HG02798 (cell line): ENCODE measurements at regions not wholly inside any gene's neighbourhood (a gene's known extent, or its start where the extent isn't known, plus 50 kb on each side); places are given as distances from the start of the nearest gene placed in this dataset.

Source experiments
- ATAC-seq: cut with Tn5 transposase; IDR thresholded peaks from one replicate; pipeline ENCODE4 v1.9.1; 2021; ENCODE audit warnings: mild to moderate bottlenecking; ENCODE audit not compliant: unreplicated experiment, poor library complexity

DNA sequence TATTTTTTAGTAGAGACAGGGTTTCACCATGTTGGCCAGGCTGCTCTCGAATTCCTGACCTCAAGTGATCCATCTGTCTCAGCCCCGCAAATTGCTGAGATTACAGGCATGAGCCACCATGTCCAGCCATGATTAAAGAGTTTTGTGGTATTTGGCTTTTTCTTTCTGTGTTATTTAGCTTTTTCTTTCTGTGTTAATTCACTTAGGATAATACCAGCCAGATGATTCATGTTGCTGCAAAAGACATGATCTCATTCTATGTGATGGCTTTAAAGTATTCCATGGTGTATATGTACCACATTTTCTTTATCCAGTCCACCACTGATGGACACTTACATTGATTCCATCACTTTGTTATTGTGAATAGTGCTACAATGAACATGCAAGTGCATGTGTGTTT lies 1135.2 kb downstream of the AMY1C start:
- no peak for ATAC-seq

DNA sequence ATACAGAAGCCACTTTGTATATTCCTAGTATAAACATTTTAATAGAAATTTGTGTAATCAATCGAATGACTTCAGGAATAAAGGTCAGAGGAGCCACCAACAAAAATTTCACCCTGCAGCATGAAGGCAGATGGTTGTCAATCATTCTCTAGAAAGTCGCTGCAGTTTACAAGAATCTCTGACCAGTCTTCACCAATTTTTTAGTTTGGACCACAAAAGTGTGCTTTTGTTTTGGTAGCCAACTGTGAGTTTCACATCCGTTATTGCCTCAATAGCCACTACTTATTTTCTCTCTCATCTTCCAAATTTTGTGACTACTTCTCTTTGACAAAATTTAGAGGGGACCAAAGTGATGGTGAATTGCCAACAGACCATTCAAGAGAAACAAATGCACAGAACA lies 1155.6 kb downstream of the AMY1C start:
- ATAC-seq, result no peak

DNA sequence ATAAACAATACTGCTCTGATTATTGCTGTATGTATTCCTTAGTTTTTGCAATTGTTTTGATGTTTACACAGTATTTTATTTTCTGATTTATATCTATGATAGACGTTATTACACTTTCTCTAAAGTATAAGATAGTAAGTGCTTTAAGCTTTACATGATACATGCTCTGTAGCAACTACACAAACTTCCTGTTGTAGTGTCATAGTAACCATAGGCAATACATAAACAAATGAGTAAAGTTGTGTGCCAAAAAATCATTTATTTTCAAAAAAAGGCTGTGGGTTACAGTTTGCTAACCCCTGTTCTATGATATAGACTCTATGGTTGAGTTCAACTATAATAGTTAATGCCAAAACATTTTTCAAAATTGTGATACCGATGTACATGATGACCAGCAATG lies 1156.4 kb downstream of the AMY1C start:
- no peak for ATAC-seq

DNA sequence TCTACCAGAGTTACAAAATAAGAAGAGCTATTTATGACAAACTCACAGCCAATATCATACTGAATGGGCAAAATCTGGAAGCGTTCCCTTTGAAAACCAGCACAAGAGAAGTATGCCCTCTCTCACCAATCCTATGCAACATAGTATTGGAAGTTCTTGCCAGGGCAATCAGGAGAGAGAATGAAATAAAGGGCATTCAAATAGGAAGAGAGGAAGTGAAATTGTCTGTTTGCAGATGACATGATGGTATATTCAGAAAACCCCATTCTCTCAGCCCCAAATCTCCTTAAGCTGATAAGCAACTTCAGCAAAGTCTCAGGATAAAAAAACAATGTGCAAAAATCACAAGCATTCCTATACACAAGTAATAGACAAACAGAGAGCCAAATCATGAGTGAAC lies 1169.5 kb downstream of the AMY1C start:
- ATAC-seq, result no peak

DNA sequence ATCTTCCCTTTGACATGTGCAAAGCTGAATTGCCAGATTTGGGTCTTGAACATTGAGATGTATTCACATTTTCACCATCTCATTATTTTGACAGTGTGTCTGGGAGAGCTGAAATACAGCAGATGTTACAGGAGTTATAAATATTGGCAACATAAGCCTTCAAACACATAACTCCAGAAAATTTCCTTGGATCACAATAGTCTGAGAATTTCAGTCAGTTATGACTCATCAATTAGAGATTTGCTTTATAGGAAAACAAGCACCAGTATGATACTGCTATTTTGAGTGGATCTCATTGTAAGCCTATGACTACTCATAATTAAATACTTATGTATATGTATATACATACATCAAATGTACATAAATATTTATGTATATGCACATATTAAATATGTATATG lies 1171.8 kb downstream of the AMY1C start:
- ATAC-seq, result no peak

DNA sequence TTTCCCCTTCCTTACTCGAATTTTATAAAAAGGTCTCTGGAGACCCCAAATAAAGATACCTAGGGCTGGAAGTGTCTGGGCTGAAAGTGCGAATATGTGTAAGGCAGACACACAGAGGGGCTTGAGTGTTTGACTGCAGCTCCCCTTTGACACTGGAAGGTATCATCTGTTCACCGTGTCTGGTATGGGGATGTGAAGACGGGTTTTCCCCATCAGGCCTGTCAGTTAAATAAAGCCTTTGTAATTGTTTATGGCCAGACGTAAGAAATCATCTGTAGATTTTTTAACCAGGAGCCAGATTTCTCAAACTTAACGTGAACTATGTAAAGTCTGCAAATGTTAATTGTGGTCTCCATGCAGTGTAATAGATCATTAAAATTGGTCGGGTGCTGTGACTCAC lies 1173.4 kb downstream of the AMY1C start:
- ATAC-seq, result no peak

DNA sequence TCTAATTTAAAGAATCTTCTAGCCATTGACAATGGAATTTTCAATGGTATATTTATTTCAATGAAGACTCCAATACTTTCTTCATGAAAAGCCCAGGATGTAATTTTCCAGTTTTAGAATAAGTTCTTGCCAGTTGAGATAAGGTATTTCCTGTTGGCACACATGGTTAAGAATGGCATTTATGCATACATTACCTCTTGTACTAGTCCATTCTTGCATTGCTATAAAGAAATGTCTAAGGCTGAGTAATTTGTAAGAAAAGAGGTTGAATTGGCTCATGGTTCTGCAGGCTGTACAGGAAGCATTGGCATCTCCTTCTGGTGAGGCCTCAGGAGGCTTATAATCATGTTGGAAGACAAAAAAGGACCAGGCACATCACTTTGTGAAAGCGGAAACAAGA lies 1179.6 kb downstream of the AMY1C start:
- no peak for ATAC-seq

DNA sequence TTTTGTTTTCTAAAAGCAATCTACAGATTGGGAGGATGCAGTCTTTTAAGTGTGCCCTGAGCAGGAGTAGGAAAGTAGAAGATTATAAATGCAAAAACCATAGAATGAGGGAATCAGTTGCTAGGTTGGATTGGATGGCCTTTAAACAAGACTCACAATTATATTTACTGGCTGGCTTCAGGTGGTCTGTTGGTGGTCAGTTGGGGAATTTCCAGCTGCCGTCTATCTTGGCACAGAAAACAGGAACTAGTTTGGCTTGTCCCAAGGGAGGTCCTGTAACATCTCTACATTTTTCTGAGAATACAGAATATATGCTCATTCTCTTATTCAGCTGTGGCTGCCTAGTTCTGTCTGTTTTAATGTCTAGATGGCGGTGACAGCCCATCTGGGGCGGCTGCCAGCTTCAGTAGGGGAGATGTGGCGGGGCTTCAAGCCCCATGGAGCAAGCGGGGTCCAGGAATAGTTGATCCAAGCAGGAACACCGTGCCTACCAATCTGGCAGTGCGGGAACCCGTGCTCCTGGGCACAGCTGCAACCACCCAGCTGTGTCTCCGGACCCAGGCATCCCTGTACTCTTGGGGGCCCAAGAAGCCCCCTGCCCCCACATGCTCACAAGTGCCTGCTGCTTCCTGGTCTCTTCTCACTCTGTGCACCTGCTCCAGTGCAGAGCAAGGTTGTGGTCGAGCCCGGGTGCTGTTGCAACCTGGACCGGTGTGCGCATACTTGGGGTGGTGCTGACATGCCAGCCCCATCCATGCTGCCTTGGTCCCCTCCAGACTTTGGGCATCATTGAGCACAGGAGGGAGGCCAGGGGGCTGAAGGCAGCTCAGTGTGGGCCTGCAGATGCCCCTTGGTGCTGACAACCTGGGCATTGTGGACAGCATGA lies 1182.6 kb downstream of the AMY1C start:
- ATAC-seq, result peak; percentile 54

DNA sequence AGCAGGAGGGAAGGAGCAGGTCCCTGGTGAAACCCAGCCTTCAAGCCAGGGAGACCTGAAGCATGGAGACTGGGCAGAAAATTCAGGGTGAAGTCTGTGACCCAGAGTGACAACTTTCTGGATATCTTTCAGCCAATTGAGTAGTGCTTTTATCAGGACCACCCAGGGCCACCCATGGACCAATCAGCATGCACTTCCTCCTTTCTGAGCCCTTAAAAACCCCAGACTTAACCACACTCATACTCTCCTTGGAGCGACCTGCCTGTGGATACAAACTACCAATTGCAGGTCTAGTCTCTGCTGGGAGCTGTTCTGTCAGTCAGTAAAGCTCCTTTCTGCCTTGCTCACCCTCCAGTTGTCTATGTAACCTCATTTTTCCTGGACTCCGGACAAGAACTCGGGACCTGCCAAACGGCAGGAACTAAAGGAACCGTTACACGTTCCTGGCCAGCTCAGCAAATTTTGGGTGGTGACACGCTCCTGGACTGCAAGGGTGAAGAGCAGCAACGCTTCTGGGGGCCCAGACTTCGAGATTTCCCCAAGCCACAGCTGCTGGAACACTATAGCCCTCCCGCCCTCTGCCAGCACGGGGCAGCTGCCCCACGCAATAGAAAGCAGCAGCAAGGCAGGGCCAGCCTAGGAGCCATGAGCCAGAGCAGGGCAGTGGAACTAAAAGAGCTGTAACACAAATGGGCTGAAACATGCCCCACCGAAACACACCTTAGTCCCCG lies 1183.4 kb downstream of the AMY1C start:
- peak; percentile 21 for ATAC-seq

DNA sequence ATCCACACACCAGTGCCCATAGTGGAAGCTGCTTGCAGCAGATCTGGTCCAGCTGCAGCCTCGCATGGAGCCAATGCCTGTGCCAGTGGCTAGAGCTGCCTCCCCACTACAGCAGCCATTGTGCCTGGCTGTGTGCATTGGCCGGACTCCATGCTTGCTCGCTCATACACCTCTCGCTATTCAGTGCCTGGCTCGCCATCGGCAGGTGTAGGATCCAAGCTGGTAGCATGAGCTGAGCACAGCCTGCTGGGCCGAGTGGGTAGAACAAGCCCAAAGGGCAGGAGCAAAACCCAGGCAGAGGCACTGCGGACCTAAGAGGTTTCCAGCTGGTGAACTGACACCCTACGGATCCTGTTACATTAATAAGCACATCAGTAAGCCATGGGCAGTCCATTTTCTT lies 1184.1 kb downstream of the AMY1C start:
- ATAC-seq, result no peak

DNA sequence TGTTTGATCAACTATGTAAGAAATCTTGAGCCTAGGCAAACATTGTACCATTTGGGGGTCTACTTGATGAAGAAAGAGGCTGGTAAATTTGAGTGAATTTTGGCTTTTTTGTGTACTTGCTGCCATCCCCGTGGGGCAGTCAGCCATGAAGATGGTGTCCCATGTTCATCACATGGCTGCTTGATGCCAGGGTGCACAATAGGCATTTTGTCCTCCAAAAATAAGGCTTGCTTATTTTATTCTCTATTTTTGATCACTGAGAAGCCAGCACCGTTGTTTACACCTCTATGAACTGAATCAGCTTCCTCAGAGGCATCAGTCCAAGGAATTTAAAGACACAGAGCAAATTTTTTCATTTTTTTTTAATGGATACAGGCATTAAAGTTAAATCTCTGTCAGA lies 1195.7 kb downstream of the AMY1C start:
- ATAC-seq, result no peak

DNA sequence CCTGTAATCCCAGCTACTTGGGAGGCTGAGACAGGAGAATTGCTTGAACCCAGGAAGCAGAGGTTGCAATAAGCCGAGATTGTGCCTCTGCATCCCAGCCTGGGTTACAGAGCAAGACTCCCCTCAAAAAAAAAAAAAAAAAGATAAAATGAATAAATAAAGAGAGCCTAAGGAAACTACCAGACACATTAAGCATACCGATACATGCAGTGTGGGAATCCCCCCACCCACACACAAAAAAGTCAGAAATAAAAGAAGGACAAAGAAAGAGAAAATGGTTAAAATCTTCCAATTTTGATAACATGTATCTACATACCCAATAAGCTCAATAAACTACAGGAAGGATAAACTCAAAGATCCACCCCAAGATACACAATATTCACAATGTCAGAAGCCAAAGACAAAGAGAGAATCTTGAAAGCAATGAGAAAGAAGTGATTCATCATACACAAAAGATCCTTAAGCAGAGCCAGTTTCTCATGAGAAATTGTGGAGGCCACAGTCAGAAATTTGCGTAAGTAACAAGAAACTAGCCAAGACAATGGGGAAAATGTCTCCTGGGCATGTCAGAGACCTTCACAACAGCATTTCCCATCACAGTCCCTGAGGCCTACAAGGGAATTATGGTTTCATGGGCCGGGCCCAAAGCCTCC lies 1197.0 kb downstream of the AMY1C start:
- ATAC-seq, result no peak

DNA sequence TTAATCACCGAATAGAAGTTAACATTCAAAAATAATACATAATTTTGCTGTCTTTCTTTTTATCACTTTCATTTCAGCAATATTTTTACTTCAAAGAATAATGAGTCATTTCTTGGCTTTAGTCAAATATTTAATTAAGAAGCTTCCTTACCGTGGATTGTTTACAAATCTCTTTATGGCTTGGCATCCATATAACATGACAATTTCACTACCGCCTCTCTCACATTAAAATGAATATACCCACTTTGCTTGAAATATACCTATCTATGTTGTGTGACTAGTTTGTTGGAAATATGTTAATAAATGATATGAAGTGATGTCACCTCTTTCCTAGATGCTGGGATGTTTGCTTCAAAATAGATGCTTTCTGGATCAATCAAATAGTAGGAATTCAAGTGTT lies 1203.9 kb downstream of the AMY1C start:
- ATAC-seq, result no peak

DNA sequence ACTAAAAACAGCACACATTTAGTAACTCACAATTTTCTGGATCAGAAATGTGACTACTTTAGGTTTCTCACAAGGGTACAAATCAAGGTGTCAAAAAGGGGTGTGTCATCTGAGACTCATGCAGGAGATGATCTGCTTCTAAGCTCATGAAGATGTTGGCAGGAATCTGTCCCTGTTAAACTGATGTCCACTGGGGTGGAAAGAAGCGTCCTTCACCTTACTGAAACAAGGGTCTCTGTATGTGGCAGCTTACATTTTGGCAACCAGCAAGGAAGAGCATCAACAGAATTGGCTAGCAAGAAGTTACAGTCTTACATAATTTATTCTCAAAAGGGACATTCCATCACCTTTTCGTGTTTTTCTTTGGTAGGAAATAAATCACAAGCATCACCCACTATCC lies 1223.8 kb downstream of the AMY1C start:
- ATAC-seq, result no peak

DNA sequence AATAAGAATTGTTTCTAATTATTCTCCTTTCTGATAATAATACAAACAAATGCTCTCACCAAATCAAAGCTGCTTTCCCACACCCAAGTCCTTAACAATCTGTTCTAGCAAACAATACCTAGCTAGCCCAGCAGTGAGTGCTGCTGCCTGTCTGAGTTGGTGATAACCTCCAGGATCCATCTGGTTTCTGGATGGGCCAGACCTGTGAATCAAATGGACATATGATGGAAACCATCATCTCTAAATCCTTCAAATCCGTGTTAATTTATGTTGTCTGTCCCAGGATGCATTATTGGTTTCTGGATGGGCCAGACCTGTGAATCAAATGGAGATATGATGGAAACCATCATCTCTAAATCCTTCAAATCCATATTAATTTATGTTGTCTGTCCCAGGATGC lies 1230.0 kb downstream of the AMY1C start:
- ATAC-seq, result no peak

DNA sequence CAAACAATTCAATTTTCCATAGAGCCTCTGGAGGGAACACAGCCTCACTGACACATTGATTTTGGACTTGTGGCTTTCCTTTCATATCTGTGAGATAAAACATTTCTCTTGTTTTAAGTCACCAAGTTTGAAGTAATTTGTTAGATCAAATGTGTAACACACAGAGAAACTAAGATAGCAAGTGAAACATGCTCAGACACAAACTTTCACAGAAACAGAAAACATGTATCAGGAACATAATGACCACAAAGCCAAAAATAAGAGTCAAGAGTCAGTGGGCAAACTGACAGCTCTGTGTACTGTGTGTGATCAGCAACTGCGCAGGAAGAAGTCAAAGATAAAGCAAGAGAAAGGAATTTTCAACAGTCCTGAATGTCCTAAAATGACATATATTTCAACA lies 1237.5 kb downstream of the AMY1C start:
- ATAC-seq, result peak; percentile 99

DNA sequence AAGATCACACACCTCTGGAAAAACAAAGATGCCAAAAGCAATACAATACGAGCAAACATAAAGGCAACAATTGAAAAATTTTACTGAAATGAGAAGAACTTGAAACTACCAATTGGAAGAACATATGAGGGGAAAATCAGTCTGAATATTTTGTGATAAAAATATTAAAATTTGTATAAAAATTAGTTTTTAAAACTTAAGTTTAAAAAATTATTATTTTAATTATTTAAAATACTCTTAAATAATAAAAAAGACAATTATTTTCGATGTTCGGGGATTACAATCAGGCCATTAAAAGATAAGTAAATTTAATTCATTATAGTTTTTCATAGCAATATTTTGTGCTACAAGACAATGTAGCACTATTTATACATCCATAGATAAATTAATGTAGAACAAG lies 1239.3 kb downstream of the AMY1C start:
- no peak for ATAC-seq

DNA sequence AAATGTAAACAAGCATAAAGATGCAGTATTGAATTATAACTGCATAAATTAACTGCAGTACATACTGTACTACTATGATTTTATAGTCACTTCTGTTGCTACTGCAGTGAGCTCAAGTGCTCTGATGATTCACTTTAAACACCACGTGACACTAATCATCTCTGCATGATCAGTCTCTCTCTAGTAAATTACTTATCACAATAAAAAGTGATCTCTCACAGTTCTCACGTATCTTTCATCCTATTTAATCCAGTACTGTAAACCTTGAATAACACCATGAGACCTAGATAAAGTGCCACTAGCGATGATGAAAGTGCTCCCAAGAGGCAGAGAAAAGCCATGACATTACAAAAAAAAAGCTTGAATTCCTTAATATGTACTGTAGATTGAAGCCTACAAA lies 1242.0 kb downstream of the AMY1C start:
- no peak for ATAC-seq

DNA sequence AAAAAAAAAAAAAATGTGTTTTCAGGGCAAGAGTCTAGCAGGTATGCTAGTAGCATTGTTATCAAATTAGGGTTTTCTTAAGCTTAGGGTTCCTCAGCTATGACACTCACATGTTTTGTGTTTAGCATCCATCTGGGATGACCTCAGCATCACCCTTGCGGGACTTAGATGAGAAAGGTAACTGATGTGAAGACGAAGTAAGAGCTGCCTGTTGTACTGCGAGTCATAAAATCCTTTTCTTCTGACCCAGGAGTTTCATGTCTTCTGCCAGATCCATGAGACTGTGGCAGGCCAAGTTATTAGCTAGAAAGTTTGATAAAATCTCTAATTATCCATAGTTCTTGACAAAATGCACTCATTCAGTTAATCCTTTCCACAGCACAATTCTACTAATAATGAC lies 1251.1 kb downstream of the AMY1C start:
- ATAC-seq, result no peak

DNA sequence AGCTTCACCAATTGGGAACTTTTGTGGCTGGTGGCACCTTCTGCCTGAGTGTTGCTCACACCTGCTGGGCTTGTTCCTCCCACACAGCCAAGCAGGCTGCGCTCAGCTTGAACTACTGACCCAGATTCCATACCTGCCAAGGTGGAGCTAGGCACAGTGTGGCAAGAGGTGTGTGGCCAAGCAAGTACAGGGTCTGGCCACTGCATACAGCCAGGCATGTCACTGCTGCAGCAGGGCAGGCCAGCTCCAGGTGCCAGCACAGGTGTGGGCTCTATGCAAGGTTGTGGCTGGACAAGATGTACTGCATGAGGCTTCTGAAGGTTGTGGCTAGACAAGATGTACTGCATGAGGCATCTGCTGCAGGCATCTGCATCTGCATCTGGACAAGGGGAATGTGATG lies 1254.8 kb downstream of the AMY1C start:
- no peak for ATAC-seq

DNA sequence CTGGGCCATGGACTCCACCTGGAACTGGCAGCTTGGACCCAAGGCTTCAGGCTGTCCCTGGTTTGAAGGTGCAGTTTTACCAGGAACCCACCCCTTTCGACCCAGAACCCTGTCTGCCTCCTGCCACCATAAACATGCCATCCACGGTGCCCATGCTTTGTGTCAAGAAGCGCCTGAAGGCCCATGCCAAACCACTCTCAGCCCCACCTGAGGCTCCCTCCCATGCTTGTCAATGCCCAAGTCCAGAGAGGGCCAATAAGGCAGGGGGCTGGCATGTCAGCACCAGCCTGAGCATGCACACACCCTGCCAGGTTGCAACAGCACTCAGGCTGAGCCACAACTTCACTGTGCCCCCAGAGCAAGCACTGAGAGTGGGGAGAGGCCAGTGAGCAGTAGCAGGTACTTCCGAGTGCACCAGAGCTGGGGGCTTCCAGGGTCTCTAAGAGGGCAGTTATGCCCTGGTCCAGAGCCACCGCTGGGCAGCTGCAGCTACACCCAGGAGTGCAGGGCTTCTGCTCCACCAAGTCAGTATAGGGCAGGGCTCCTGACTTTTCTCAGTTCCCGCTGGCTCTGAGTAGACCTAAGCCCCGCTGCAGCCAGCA lies 1256.0 kb downstream of the AMY1C start:
- ATAC-seq, result no peak
